Mesendoderm (in vitro differentiated cells): ENCODE measurements at regions not wholly inside any gene's neighbourhood (a gene's known extent, or its start where the extent isn't known, plus 50 kb on each side); places are given as distances from the start of the nearest gene placed in this dataset.

ENCODE experiments used
- DNase-seq: peaks from one replicate; pipeline ENCODE4 v3.0.0; 2013
- H2AK5ac ChIP-seq: 2 replicates; pipeline ENCODE4 v1.6.1; 2013; ENCODE audit warnings: low read length, inconsistent platforms
- H2BK120ac ChIP-seq: 2 replicates; pipeline ENCODE4 v1.6.1; 2013; ENCODE audit warnings: low read depth, mild to moderate bottlenecking, low read length, moderate library complexity, mixed read lengths
- H2BK15ac ChIP-seq: replicated peaks from 2 replicates; pipeline ENCODE4 v1.6.1; 2013; ENCODE audit warnings: low read depth, mild to moderate bottlenecking, moderate library complexity
- H2BK5ac ChIP-seq: 2 replicates; pipeline ENCODE4 v1.6.1; 2013; ENCODE audit warnings: low read length, inconsistent platforms
- H3K18ac ChIP-seq: 2 replicates; pipeline ENCODE4 v1.6.1; 2013; ENCODE audit warnings: mild to moderate bottlenecking, low read length, mixed read lengths
- H3K23ac ChIP-seq: one replicate; pipeline ENCODE4 v1.6.1; 2013; ENCODE audit warnings: low read length
- H3K27ac ChIP-seq: 2 replicates; pipeline ENCODE4 v1.5.1; 2013; ENCODE audit warnings: low read depth, mild to moderate bottlenecking, inconsistent platforms, low read length, moderate library complexity
- H3K27me3 ChIP-seq: 2 replicates; pipeline ENCODE4 v1.6.1; 2013; ENCODE audit warnings: low read length, control low read depth, mild to moderate bottlenecking, inconsistent platforms; ENCODE audit not compliant: insufficient read depth, poor library complexity
- H3K36me3 ChIP-seq: 2 replicates; pipeline ENCODE4 v1.6.1; 2013; ENCODE audit warnings: low read length, inconsistent platforms; ENCODE audit not compliant: control insufficient read depth, insufficient read depth
- H3K4ac ChIP-seq: one replicate; pipeline ENCODE4 v1.6.1; 2013; ENCODE audit warnings: low read depth, mild to moderate bottlenecking, low read length, moderate library complexity
- H3K4me1 ChIP-seq: 2 replicates; pipeline ENCODE4 v1.6.1; 2013; ENCODE audit warnings: low read depth, low read length, inconsistent platforms; ENCODE audit not compliant: control insufficient read depth
- H3K4me2 ChIP-seq: 2 replicates; pipeline ENCODE4 v1.6.1; 2013; ENCODE audit warnings: low read length
- H3K4me3 ChIP-seq: 2 replicates; pipeline ENCODE4 v1.5.1; 2013; ENCODE audit warnings: mild to moderate bottlenecking, low read length
- H3K56ac ChIP-seq: one replicate; pipeline ENCODE4 v1.6.1; 2013; ENCODE audit warnings: low read length
- H3K79me1 ChIP-seq: 2 replicates; pipeline ENCODE4 v1.6.1; 2013; ENCODE audit warnings: low read length, inconsistent platforms
- H3K79me2 ChIP-seq: 2 replicates; pipeline ENCODE4 v1.6.1; 2013; ENCODE audit warnings: mild to moderate bottlenecking, low read length; ENCODE audit not compliant: control insufficient read depth, insufficient read depth
- H3K9ac ChIP-seq: 2 replicates; pipeline ENCODE4 v1.6.1; 2013; ENCODE audit warnings: low read length, inconsistent platforms
- H4K5ac ChIP-seq: one replicate; pipeline ENCODE4 v1.6.1; 2013; ENCODE audit warnings: low read length
- H4K8ac ChIP-seq: one replicate; pipeline ENCODE4 v1.6.1; 2013; ENCODE audit warnings: low read depth, mild to moderate bottlenecking, control low read depth, low read length, moderate library complexity
- WGBS: extraction: QIAGEN DNeasy Blood & Tissue Kit; methylation state at CpG from one replicate; pipeline ENCODE4 v1.1.7; 2013; ENCODE audit warnings: low lambda C conversion rate, missing lambda C conversion rate; ENCODE audit not compliant: insufficient coverage; ENCODE audit errors: extremely low coverage; 5-methylcytosine and 5-hydroxymethylcytosine counted together

- H3K9ac ChIP-seq, result no peak overlapping the region
- no peaks in the 10 kb centered on the region for H3K79me1 ChIP-seq
- H4K8ac ChIP-seq, result no peak overlapping the region
- no peak overlapping the region for H2AK5ac ChIP-seq
- no peak overlapping the region for H3K4me3 ChIP-seq
- H3K23ac ChIP-seq, result no peak overlapping the region
- no peaks in the 10 kb centered on the region for H3K36me3 ChIP-seq
- no peaks in the 10 kb centered on the region for H3K27me3 ChIP-seq
- no peaks in the 10 kb centered on the region for H3K4me1 ChIP-seq
- H3K56ac ChIP-seq, result no peak overlapping the region
- no peak overlapping the region for H3K18ac ChIP-seq
- no peak overlapping the region for H4K5ac ChIP-seq
- H3K4ac ChIP-seq, result no peak overlapping the region
- H3K79me2 ChIP-seq, result no peaks in the 10 kb centered on the region
- no peak overlapping the region for H3K27ac ChIP-seq
- H2BK120ac ChIP-seq, result no peak overlapping the region
- no peak for DNase-seq
- H2BK5ac ChIP-seq, result no peak overlapping the region
- H2BK15ac ChIP-seq, result no peak overlapping the region
- no peak overlapping the region for H3K4me2 ChIP-seq
Observed at GRCh38 chr7:106548491-106548890, 112.5 kb downstream of the CCDC71L start.

DNA sequence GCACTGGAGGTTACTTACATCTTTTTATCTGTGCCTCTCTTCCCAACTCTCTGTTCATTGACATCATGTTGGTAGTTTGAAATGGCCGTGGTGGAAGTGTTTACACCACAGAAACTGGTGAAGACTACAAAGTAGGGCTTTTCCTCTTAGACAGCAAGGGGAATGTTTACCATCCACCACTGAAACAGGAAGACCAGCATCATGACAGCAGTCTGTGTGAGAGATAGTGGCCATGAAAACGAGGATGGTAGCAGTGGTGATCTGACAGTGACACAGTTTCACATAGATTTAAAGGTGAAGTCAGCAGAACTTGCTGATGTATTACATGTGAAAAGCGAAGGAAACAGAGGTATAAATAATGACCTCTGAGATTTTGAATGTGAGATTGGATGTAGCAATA, 115.7 kb downstream of the CCDC71L start:
- no peak overlapping the region for H3K9ac ChIP-seq
- WGBS, result no CpG with 5 or more reads among the region's 3 CpGs
- H3K4me1 ChIP-seq, result no peaks in the 10 kb centered on the region
- no peak overlapping the region for H4K8ac ChIP-seq
- H2BK120ac ChIP-seq, result no peak overlapping the region
- no peak overlapping the region for H2BK5ac ChIP-seq
- no peak overlapping the region for H3K4me2 ChIP-seq
- H3K79me2 ChIP-seq, result no peaks in the 10 kb centered on the region
- no peak overlapping the region for H3K18ac ChIP-seq
- H3K36me3 ChIP-seq, result no peaks in the 10 kb centered on the region
- H3K23ac ChIP-seq, result no peak overlapping the region
- no peaks in the 10 kb centered on the region for H3K79me1 ChIP-seq
- no peak overlapping the region for H2BK15ac ChIP-seq
- H3K4me3 ChIP-seq, result no peak overlapping the region
- no peak overlapping the region for H3K27ac ChIP-seq
- no peak overlapping the region for H4K5ac ChIP-seq
- no peak overlapping the region for H3K56ac ChIP-seq
- no peak overlapping the region for H3K4ac ChIP-seq
- no peaks in the 10 kb centered on the region for H3K27me3 ChIP-seq
- no peak for DNase-seq
- H2AK5ac ChIP-seq, result no peak overlapping the region

- DNase-seq, result no peak
- no CpG with 5 or more reads among the region's 3 CpGs for WGBS
Observed at GRCh38 chr7:106543221-106543757, 117.7 kb downstream of the CCDC71L start.

DNA sequence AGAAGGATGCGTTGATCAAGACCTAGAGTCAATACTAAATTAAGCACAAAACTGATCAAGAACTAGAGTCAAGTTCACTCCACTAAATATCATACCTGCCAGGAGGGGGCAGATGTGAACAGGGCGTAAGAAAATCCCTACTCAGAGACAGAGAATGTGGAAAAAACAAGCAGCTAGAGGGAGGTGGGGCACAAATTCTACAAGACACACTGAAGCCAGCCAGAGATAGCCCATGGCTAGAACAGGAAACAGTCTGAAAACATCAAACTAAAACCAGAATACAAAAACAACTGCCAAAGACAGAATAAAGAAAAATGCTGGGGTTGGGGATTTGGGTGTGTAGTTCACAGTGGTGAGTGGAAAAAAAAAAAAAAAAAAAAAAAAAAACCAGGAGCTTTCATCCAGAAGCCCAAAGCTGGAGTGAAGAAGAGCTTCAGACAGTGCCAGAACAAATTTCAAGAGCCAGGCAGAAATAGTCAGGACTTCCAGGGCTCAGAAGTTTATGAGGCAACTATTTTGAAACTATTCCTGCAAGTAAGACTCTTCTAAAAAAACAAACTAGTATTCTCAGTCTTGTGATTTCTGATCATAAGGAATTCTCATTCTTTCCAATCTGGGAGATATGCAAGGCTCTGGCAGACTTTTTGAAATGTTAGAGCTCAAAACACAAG, 118.3 kb downstream of the CCDC71L start:
- DNase-seq, result peak; percentile 94
- H3K4me2 ChIP-seq, result no peak overlapping the region
- H3K36me3 ChIP-seq, result no peaks in the 10 kb centered on the region
- H2BK15ac ChIP-seq, result peak overlapping the region; percentile 60
- no peak overlapping the region for H3K4me3 ChIP-seq
- no peak overlapping the region for H2AK5ac ChIP-seq
- H3K18ac ChIP-seq, result no peak overlapping the region
- H3K9ac ChIP-seq, result no peak overlapping the region
- no peaks in the 10 kb centered on the region for H3K27me3 ChIP-seq
- WGBS, result no CpG with 5 or more reads among the region's 2 CpGs
- H4K5ac ChIP-seq, result no peak overlapping the region
- no peak overlapping the region for H4K8ac ChIP-seq
- no peak overlapping the region for H3K4ac ChIP-seq
- H2BK5ac ChIP-seq, result peak overlapping the region; percentile 6
- H3K27ac ChIP-seq, result no peak overlapping the region
- no peaks in the 10 kb centered on the region for H3K4me1 ChIP-seq
- H3K56ac ChIP-seq, result no peak overlapping the region
- no peak overlapping the region for H3K23ac ChIP-seq
- H2BK120ac ChIP-seq, result no peak overlapping the region
- no peaks in the 10 kb centered on the region for H3K79me2 ChIP-seq
- no peaks in the 10 kb centered on the region for H3K79me1 ChIP-seq

More at GRCh38 chr7:106543221-106543757, 117.7 kb downstream of the CCDC71L start:
- no peaks in the 10 kb centered on the region for H3K4me1 ChIP-seq
- H3K4ac ChIP-seq, result no peak overlapping the region
- H2BK120ac ChIP-seq, result no peak overlapping the region
- no peaks in the 10 kb centered on the region for H3K36me3 ChIP-seq
- H3K9ac ChIP-seq, result no peak overlapping the region
- no peak overlapping the region for H3K4me3 ChIP-seq
- H2BK5ac ChIP-seq, result peak overlapping the region; percentile 6
- H3K79me1 ChIP-seq, result no peaks in the 10 kb centered on the region
- H3K56ac ChIP-seq, result no peak overlapping the region
- H2BK15ac ChIP-seq, result peak overlapping the region; percentile 60
- H3K79me2 ChIP-seq, result no peaks in the 10 kb centered on the region
- no peak overlapping the region for H3K18ac ChIP-seq
- H4K5ac ChIP-seq, result no peak overlapping the region
- no peak overlapping the region for H3K4me2 ChIP-seq
- H3K23ac ChIP-seq, result no peak overlapping the region
- no peaks in the 10 kb centered on the region for H3K27me3 ChIP-seq
- no peak overlapping the region for H3K27ac ChIP-seq
- H4K8ac ChIP-seq, result no peak overlapping the region
- H2AK5ac ChIP-seq, result no peak overlapping the region

GRCh38 chr7:106538638-106539037, 122.3 kb downstream of the CCDC71L start:
- no peak overlapping the region for H2BK120ac ChIP-seq
- no peak for DNase-seq
- H2BK15ac ChIP-seq, result no peak overlapping the region
- H4K8ac ChIP-seq, result no peak overlapping the region
- no peaks in the 10 kb centered on the region for H3K79me2 ChIP-seq
- no peak overlapping the region for H2BK5ac ChIP-seq
- no peak overlapping the region for H3K4ac ChIP-seq
- no peak overlapping the region for H3K18ac ChIP-seq
- H3K27ac ChIP-seq, result no peak overlapping the region
- H3K4me2 ChIP-seq, result no peak overlapping the region
- WGBS, result no CpG with 5 or more reads among the region's 5 CpGs
- no peaks in the 10 kb centered on the region for H3K4me1 ChIP-seq
- no peak overlapping the region for H3K4me3 ChIP-seq
- H2AK5ac ChIP-seq, result no peak overlapping the region
- no peaks in the 10 kb centered on the region for H3K36me3 ChIP-seq
- H4K5ac ChIP-seq, result no peak overlapping the region
- H3K23ac ChIP-seq, result no peak overlapping the region
- no peak overlapping the region for H3K56ac ChIP-seq
- no peaks in the 10 kb centered on the region for H3K79me1 ChIP-seq
- no peak overlapping the region for H3K9ac ChIP-seq
- H3K27me3 ChIP-seq, result no peaks in the 10 kb centered on the region

GRCh38 chr7:106537119-106537518, 123.8 kb downstream of the CCDC71L start:
- no peaks in the 10 kb centered on the region for H3K79me1 ChIP-seq
- no peak overlapping the region for H3K23ac ChIP-seq
- no peak overlapping the region for H4K8ac ChIP-seq
- no peak overlapping the region for H3K27ac ChIP-seq
- no peak overlapping the region for H2AK5ac ChIP-seq
- no CpG with 5 or more reads among the region's 2 CpGs for WGBS
- H3K36me3 ChIP-seq, result no peaks in the 10 kb centered on the region
- H3K4me3 ChIP-seq, result no peak overlapping the region
- H4K5ac ChIP-seq, result no peak overlapping the region
- H3K56ac ChIP-seq, result no peak overlapping the region
- H3K9ac ChIP-seq, result no peak overlapping the region
- no peak overlapping the region for H2BK15ac ChIP-seq
- no peak overlapping the region for H2BK5ac ChIP-seq
- H3K27me3 ChIP-seq, result no peaks in the 10 kb centered on the region
- no peak overlapping the region for H3K4me2 ChIP-seq
- no peaks in the 10 kb centered on the region for H3K4me1 ChIP-seq
- H3K18ac ChIP-seq, result no peak overlapping the region
- no peak for DNase-seq
- H2BK120ac ChIP-seq, result no peak overlapping the region
- H3K4ac ChIP-seq, result no peak overlapping the region
- no peaks in the 10 kb centered on the region for H3K79me2 ChIP-seq
